Caki2 (cell line): ENCODE measurements at regions not wholly inside any gene's neighbourhood (a gene's known extent, or its start where the extent isn't known, plus 50 kb on each side); places are given as distances from the start of the nearest gene placed in this dataset.
A peak's percentile ranks its signal among the peaks of the same experiment; 100 is the strongest.

Experiments used
- DNase-seq: peaks from one replicate; pipeline ENCODE4 v3.0.0-alpha.2; 2015; ENCODE audit warnings: low read depth
- in situ Hi-C: cut with HindIII; loops from 2 replicates; pipeline ENCODE4 v1.10.0; 2016; ENCODE audit warnings: low sequenced_read_pairs, low pct_unique_long_range_greater_than_20kb, mixed read lengths

GRCh38 chr15:25981114-25981513, 118.0 kb upstream of the ATP10A start:
- no peak for DNase-seq
- in situ Hi-C loops = no loop called here

- in situ Hi-C loops = no loop called here
- no peak for DNase-seq
These were observed 109.1 kb upstream of the ATP10A start for GRCh38 chr15:25972141-25972675.

- in situ Hi-C loops = no loop called here
These were observed 107.9 kb upstream of the ATP10A start for GRCh38 chr15:25971053-25971452.

GRCh38 chr15:25969886-25970285, 106.8 kb upstream of the ATP10A start:
- DNase-seq = no peak
- in situ Hi-C loops = no loop called here

More at GRCh38 chr15:25971053-25971452, 107.9 kb upstream of the ATP10A start:
- no peak for DNase-seq

DNA sequence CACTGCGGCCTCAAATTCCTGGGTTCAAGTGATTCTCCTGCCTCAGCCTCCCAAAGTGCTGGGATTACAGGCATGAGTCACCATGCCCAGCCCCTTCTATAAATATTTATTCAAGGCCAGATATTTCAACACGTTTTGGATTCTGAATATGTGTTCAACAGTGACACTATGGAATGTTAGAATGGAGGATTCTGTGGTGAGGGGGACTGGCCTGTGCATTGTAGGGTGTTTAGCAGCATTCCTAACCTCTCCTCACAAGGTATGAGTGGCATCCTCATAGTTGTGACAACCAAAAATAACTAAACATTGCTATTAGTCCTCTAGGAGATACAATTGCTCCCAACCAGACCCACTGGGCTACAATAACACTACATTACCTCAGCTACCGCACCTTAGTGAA, 104.0 kb upstream of the ATP10A start:
- peak; percentile 18 for DNase-seq

GRCh38 chr15:25965326-25965725, 102.2 kb upstream of the ATP10A start:
- in situ Hi-C loops = no loop called here
- DNase-seq = no peak

More for the DNA sequence above, 104.0 kb upstream of the ATP10A start:
- in situ Hi-C loops = no loop called here

- in situ Hi-C loops = no loop called here
These were observed 97.1 kb upstream of the ATP10A start for GRCh38 chr15:25960273-25960672.

GRCh38 chr15:25959100-25959499, 96.0 kb upstream of the ATP10A start:
- in situ Hi-C loops = no loop called here
- DNase-seq = no peak

More at GRCh38 chr15:25960273-25960672, 97.1 kb upstream of the ATP10A start:
- no peak for DNase-seq

- in situ Hi-C loops = no loop called here
- no peak for DNase-seq
These were observed 92.5 kb upstream of the ATP10A start for GRCh38 chr15:25955628-25956027.

GRCh38 chr15:25954398-25954797, 91.3 kb upstream of the ATP10A start:
- no peak for DNase-seq
- in situ Hi-C loops = no loop called here

DNA sequence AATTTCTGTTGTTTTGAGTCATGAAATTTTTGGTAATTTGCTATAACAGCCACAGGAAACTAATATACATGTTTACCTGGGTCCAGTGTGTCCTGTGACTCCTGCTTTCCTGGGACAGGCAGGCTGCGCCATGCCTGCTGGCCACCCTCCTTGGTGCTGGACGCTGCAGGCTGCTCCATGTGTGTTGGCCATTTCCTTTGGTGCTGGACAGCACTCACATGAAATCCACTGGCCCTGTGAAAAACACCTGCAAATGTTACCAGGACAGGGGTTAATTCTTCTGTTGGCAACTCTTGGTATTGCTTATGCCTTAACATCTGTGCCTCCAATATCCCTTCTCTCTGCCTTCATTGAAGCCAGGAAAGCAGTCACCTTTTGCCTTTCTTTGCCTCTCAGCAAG, 86.9 kb upstream of the ATP10A start:
- no peak for DNase-seq
- in situ Hi-C loops = no loop called here

DNA sequence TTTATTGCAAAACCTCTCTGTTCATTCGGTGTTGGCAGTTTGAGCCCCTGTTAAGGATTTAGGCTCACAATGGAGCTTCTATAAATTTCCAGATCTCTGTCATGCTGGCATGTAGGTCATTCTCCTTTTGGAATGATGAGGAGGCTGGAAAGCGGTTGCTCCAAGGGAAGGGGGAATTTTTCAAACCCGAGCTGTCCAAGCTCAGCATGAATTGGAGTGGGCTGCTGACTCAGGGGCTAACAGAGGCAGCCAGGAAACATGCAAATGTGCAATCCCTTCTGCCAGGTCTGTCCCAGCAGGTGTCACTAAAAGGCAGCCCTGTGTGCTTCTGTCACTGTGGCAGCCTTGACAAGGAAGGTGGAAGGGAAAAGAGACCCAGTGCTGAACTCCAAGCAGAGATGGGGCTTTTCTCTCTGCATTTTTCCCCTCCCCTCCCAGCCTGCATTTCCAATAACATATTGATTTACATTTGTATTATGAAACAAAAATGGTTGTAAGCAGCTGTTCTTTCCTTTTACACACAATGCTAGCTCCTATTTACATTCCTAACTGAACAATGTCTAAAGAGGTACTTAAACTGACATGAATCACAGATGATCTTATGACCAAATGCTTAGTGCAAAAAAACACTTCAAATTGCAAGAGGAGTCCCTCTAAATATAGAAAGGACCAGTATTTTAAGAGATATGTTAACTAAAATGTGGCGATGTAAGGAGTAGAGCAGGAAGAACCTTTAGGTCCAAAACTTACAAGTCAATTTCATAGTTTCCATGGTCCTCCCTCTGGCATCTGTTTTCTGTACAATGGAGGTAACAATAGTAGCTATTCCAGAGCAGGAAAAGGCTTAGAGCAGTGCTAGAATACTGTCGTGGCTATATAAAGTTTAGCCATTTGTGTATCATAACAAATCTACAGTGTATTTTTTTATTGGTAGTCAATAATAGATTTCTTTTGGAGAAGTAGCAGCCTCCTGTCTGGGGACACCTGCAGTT, 84.5 kb upstream of the ATP10A start:
- DNase-seq = peak; percentile 27
- in situ Hi-C loops = no loop called here

DNA sequence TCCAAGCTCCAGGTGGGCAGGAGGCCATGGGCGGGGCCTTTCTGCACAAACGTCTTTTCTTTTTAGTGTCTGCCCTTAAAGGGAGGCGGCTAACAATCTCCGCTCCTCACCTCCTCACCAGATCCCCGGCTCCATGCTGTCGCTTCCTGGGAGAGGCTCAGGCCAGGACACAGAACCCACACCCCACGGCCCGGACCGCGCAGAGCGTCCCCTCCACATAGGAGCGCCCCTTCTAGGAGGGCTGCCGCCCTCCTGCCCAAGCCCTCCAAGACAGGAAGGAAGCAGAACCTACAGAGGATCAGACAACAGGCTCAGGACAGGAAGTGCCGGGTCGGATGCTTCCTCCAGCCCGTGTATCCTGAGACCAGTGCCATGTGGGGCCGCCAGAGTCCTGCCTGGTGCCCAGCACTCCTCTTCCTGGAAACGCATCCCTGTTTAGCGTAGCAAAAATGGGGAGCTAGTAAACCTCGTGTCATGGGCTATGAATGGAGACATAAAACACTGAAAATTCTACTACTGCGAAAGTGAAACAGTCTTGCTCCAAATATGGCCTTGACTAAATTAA, 83.2 kb upstream of the ATP10A start:
- in situ Hi-C loops = no loop called here

DNA sequence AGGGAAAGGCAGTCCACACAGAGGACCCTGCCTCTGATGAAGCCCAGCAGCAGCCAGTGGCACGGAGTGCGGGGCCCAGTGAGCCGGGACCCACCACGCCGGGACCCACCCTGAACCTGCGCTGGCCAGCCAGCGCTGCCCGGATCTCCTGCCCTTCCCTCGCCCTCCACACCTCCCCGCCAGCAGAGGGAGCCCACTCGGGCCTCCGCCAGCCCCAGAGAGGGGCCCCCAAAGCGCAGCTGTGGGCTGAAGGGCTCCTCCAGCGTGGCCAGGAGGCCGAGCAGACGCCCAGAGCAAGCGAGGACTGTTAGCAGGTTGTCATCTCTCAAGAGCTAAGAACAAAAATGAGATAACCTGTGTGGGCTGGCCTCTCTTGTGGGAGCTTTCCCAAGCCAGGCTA, 81.3 kb upstream of the ATP10A start:
- in situ Hi-C loops = no loop called here
- DNase-seq = no peak

More for the DNA sequence above, 83.2 kb upstream of the ATP10A start:
- DNase-seq = no peak

- DNase-seq = no peak
- in situ Hi-C loops = no loop called here
These were observed 80.7 kb upstream of the ATP10A start for GRCh38 chr15:25943831-25944230.

DNA sequence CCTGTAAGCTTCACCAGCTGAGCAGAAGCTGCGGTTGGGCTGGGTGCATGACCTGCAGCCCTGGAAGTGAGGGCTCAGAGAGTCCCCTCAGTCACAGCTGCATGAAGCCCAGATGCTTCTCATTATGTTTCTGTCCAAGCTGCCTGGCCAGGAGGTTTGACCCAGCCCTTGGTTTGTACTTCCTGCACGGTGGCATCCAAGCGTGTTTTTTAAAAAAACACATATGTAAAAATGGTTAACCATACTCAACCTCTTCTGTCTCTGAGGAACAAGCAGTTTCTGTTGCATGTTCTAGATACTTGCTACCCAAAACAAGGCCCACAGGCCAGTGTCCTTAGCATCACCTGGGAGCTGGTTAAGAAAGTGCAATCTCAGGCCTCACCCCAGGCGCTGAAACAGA, 76.0 kb upstream of the ATP10A start:
- in situ Hi-C loops = no loop called here
- no peak for DNase-seq

DNA sequence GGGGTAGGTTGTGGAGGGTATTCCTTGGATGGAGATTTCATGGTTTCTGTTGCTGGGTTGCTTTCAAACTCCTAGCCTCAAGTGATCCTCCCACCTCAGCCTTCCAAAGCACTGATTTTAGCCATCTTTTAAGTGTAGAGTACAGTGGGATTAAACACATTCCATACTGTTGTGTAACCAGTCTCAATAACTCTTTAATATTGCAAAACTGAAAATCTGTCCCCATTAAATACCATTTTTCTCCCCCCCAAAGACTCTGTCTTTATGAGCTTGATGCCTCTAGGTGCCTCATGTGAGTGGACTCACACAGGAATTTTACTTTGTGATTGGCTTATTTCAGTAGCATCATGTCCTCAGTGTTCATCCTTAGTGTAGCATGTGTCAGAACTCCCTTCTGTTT, 74.7 kb upstream of the ATP10A start:
- in situ Hi-C loops = no loop called here
- DNase-seq = no peak

DNA sequence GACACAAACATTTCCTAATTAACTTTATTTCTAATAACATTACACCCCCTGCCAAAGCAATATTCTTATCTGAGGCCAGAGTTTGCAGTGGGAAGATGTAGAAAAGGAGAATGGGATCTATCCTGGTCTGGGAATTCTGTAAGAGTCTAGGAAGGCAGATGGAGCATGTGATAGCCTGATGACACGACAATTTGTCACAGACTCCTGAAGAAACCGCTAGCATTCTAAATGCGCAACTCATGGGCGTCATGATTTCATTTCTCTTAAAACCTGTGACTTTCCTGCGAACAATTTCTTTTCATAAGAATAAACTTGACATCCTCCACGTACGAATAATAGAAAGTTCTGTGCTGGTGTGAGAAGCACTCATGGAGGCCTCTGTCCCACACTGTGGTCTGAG, 72.9 kb upstream of the ATP10A start:
- DNase-seq = no peak
- in situ Hi-C loops = no loop called here

- in situ Hi-C loops = no loop called here
- peak; percentile 74 for DNase-seq
These were observed 70.5 kb upstream of the ATP10A start for GRCh38 chr15:25933456-25934158.
